ENCODE measurements at regions not wholly inside any gene's neighbourhood (a gene's known extent, or its start where the extent isn't known, plus 50 kb on each side); places are given as distances from the start of the nearest gene placed in this dataset.

DNA sequence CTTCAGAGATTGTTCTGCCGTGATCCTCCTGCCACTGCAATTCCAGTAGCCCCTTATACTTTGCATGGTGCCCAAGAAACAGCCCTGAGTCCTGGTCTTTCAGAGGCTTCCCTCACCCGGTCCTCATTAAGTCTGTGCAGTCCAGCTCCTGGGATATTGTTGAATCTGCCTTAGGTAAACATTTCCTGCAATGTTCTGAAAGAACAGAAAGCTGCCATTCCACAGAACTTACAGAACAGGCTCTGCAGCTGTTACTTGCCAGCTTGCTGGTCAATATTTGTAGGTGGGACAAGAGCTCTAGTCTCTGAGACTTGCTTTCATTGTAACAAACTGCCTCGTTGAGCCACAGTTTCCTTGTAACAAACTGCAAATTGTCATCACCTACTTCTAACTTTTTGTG is 115.0 kb upstream of the KIF5B start:
- DNase-seq (ENCODE audit: low spot score) = no peak

DNA sequence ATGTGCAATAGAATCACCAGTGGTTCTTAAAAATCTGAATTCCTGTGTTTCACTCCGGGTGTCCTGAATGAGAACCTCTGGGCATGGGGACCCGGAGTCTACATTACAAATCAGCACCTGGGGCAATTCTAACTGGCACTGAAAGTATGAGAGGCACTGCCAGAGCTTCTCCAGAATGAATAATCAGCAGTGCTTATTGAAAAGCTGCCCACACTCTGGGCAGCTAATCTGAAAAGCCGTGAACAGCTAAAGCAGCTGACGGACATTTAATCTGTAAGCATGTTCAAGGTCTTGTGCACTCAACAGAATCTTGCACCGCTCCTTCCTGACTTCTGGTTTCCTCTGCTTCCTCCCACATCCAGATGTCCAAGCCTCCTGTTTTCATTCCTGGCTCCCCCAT is 113.3 kb upstream of the KIF5B start:
- no peak for DNase-seq (ENCODE audit: low spot score)

DNA sequence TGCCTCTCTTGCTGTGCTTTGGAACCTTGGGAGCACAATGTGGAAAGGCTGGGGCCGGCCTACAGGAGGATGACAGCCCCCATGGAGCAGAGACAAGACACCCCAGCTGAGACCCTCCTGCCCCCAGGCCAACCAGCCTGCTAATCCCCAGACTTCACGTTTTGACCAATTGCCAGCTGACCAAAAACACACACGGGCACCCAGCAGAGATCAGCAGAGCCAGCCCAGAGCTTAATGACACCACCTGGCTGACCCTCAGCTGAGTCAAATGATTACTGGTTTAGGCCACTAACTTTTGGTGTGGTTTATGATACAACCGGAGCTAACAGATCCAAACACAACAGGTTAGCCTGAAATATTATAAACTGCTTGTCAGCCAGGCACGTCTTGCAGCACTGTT is 111.2 kb upstream of the KIF5B start:
- DNase-seq (ENCODE audit: low spot score) = no peak

DNA sequence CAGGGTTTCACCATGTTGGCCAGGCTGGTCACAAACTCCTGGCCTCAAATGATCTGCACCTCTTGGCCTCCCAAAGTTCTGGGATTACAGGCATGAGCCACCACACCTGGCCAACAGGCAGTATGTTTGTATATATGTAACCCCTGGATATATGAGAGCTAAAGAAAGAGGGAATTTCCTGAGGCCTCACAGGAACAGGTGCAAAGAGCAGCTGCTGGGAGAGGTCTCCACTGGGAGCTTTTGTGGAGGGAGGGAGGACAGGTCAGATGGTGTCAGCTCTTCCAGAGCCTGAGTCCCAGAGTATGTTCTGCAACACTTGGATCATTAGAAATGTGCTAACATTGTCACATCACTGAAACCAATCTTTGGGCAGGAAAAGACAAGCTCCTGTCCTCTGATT is 110.1 kb upstream of the KIF5B start:
- DNase-seq (ENCODE audit: low spot score) = no peak

DNA sequence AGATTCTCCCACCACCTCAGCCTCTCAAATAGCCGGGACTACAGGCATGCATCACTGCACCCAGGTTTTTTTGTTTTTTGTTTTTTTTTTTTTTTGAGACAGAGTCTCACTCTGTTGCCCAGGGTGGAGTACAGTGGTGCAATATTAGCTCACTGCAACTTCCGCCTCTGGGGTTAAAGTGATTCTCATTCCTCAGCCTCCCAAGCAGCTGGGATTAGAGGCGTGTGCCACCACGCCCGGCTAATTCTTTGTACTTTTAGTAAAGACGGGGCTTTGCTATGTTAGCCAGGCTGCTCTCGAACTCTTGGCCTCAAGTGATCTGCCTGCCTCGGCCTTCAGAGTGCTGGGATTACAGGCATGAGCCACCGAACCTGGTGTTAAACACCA is 107.5 kb upstream of the KIF5B start:
- DNase-seq (ENCODE audit: low spot score) = no peak

DNA sequence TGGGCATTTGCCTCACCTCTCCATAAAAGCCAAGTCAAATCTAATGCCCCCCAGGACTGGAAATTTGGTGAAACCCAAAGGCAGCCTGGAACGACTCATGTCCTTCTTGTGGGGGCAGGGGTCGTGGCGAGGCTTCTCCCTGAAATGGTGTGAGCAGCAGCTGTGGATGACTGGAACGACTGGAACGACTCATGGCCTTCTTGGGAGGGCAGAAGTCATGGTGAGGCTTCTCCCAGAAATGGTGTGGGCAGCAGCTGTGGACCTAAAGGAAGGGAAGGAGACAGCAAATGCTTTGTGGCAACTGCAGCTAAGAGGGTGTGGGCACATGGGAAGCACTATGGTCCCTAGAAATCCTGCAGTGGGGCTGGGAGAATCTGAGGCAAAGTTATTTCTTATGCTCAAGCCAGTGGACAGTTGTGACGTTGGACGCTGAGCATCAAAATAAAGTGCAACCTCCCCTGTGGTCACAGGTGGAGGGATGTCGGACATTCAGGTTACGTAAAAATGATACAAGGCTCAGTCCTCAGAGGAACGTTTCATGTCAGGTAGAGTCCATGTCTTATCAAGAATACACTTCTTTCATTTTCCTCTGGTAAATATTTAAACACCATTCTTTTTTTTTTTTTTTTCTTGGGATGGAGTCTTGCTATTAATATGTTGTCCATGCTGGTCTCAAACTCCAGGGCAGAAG is 107.0 kb upstream of the KIF5B start:
- DNase-seq (ENCODE audit: low spot score) = no peak

DNA sequence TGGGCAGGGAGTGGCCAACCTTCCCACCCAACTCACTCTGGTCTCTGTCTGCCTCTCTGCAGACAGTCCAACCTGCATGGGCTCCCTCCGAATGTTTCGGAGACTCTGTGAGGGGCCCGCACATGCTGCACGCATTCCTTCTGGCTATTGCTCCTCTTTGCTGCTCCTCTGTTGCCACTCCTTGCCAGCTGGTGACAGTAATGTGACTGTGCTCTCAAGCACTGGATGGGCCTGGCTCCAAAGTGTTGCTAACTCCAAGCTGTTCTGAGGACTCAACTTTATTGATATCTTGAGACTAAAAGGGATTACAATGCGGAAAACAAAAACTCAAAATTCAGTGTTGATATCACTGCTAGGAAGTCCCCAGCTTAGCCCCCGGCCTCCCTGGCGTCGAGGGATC is 105.4 kb upstream of the KIF5B start:
- DNase-seq (ENCODE audit: low spot score) = no peak

DNA sequence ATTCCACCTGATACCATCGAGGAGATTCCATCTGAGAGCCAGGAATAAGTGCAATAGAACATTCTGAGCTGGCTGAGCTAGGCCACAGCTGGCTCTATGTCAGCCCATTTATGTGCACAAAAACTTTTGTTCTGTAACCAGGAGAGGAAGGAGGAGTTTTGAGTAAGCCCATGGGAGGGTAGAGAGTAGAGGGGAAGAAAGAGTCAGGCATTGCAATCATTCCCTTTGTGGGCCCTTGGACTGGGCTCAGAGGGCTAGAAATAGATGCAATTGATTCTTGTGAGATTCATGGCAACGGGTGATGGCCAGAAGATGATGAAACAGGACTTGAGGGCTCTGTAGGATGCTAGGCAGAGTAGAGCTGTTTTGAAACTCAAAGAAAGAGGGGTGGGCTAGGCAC is 104.6 kb upstream of the KIF5B start:
- no peak for DNase-seq (ENCODE audit: low spot score)

DNA sequence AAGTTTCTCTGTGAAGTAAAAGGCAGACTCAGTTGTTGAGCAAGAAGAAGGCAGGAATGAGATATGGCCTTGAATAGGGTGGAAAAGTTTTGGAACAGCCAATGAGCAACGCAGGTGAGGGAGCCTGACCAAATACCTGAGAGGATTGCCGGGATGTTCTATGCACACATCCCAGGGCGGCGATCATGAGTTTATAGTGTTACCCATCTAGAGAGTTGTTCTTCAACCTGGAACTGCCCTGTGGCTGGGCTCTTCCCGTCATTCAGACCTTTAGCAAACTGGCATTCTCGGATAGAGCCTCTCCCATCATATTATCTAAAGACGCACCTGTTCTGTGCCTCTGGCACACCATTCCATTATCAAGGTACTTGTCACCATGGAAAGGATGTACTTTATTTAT is 103.0 kb upstream of the KIF5B start:
- DNase-seq (ENCODE audit: low spot score) = no peak

DNA sequence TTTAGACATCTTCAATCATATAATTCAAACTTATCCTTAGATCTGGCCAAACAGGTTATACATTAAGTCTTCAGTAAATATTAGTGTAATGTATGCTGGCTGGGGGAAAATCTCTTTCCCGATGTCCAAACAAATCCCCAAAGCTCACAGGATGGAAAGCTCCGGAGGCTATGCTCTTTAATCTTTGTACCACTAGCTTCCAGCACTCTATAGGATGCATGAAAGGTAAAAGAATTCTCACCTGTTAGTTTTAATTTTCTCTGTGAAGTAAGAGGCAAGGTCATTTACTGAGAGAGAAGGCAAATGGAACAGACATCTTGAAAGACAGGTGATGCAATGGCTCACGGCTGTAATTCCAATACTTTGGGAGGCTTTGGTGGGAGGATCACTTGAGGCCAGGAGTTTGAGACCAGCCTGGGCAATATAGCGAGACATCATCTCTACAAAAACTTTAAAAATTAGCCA is 99.8 kb upstream of the KIF5B start:
- no peak for DNase-seq (ENCODE audit: low spot score)

DNA sequence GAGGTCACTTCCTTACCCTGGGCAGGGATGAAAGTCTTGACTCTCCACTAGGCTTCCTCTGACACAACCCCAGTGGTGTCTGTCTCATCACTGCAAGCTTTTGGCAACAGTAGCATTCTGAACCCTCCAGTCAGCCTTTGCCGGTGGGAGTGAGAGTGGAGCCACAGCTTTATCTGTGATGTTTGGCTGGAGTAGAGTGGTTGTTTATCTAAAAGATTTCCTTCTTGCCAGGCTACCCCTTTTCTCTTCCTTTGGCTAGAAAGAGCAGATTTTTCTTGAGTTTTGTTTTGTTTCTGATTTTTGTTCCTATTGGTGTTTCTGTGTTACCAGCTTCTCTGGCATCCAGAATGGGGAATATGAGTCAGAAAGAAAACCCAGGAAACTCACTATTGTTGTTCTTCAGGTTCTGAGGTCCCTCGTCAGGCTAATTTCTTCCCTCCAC is 98.9 kb upstream of the KIF5B start:
- DNase-seq (ENCODE audit: low spot score) = no peak

DNA sequence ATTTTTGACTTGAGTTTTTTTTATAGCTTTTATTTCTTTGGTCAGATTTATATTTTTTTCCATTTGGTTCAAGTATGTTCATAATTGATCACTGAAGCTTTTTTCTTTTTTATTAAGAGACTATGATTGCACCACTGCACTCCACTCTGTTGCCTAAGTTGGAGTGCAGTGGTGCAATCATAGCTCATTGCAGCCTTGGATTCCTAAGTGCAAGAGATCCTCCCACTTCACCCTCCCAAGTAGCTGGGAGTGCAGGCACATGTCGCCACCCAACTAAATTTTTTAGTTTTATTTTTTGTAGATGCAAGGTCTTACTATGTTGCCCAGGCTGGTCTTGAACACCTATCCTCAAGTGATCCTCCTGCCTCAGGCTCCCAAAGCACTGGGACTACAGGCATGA is 97.7 kb upstream of the KIF5B start:
- DNase-seq (ENCODE audit: low spot score) = no peak

DNA sequence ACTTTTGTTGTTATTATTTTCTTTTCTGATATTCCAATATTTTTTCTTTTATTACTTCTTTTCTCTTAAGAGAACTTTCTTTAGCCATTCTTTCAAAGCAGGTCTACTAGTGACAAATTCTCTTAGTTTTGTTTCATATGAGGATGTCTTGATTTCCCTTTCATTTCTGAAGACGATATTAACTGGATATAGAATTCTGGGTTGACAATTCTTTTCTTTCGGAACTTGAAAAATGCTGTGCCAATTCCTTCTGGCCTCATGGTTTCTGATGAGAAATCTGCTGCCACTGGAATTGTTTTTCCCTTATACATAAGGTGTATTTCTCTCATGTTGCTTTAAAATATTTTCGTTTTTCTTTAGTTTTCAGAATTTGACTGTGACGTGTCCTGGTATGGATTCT is 97.0 kb upstream of the KIF5B start:
- DNase-seq (ENCODE audit: low spot score) = no peak

DNA sequence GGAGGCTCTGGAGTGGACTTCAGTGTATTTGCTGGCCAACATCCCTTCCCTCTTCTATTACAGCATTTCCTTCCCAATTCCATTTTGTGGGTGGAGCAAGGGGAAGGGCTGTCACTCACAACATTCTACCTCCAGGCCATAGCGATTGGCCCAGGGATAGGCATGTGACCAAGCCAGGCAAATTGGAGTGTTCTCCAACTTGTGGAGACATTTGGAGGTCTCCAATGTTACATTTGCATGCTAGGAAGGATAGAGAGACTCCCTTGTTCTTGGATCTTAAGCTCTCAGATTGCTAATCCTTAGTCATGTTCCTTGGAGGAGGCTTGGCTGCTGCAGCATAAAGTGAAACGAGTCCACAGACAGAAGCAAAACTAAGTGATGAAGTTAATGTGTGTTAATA is 95.6 kb upstream of the KIF5B start:
- DNase-seq (ENCODE audit: low spot score) = no peak

DNA sequence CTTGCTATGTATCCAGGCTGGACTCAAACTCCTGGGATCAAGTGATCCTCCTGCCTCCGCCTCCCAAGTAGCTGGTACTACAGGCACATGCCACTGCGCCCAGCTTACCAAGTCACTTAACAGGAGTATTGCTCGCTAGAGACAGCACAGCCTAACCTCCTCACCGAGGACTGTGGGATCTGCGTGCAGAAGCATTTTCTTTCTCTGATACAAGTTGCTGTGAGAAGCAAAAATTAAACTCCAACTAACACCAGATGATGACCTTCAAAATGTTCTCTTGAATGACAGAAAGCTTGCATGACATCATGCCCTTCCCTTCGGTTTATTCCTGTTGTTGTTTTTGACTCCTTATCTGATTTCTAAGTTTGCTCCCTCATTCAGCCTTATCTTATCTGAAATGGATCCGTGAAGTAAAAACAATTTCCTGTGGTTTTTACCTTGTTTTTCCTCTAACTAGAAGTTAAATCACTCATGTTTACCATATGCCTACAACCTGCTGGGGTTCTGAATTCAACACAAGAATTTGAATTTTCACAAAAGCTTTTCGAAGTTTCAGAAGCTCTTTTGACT is 94.4 kb upstream of the KIF5B start:
- DNase-seq (ENCODE audit: low spot score) = no peak

DNA sequence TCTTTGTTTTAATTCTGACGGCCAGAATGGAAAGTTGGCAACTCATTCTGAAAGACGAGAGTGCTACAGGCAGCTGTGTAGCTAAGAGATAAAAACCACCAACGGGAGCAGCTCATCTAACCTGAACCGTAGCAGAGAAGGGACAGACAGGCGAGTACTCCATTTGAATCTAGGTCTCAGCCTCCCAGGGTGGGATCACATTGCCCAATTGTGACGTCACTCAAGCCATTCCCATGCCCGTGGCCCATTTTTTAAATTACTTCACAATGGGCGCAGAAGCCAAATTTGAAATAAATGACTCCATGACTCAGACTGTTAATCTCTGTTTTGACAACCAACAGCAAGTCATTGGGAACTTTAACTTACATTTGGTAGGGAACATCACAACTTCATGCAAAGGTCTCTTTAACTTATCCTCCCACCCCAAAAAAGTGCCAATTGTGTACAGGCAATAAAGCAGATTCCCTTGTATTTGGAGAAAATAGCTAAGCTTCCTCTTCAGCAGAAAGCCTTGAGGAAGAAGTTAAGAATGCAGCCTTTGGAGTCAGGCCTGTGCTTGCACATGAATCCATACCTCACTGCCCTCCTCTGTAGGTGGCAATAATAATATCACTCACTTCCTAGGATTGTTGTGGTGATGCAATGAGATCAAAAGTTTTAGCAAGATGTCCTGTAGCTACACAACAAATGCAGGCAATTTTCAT is 93.2 kb upstream of the KIF5B start:
- DNase-seq (ENCODE audit: low spot score) = no peak

DNA sequence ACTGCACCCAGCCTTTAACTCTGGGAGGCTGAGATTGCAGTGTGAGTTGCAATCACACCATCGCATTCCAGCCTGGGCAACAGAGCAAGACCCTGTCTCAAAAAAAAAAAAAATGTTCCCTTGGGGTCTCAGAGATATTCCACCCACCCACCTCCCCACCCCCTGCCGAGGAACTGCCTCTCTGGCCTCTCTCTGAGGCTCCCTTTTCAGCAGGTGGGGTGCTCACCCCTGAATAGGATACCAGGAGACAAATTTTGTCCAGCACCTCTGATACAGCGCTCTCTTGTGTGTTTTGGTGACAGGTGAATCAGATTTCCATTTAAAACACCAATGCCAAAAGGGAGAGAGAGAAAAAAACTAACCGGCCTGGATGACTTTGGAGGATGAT is 92.6 kb upstream of the KIF5B start:
- no peak for DNase-seq (ENCODE audit: low spot score)

DNA sequence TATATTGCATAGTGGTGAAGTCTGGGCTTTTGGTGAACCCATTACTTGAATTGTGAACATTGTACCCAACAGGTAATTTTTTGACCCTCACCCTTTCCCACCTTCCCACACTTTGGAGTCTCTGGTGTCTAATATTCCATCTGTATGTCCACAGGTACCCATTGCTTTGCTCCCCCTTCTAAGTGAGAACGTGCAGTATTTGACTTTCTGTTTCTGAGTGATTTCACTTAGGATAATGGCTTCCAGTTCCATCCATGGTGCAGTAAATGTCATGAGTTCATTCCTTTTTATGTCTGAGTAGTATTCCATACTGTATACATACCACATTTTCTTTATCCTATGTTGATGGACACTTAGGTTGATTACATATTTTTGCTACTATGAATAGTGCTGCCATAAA is 91.5 kb upstream of the KIF5B start:
- DNase-seq (ENCODE audit: low spot score) = no peak

DNA sequence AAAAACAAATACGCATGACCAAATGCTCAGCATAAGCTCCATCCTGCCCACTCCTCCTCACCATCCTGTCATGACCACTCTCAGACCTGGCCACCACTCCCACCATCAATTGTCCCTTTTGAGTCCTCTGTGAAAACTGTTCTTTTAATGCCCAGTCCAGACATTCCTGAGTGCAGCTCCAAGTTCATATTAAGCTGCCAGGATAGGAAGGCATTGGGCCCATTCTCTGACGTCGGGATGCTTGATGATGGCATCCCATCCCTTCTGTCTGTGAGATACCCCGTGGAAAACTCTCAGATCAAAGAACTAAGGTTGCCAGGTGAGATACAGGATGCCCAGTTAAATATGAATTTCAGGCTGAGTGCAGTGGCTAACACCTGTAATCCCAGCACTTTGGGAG is 89.9 kb upstream of the KIF5B start:
- DNase-seq (ENCODE audit: low spot score) = no peak

DNA sequence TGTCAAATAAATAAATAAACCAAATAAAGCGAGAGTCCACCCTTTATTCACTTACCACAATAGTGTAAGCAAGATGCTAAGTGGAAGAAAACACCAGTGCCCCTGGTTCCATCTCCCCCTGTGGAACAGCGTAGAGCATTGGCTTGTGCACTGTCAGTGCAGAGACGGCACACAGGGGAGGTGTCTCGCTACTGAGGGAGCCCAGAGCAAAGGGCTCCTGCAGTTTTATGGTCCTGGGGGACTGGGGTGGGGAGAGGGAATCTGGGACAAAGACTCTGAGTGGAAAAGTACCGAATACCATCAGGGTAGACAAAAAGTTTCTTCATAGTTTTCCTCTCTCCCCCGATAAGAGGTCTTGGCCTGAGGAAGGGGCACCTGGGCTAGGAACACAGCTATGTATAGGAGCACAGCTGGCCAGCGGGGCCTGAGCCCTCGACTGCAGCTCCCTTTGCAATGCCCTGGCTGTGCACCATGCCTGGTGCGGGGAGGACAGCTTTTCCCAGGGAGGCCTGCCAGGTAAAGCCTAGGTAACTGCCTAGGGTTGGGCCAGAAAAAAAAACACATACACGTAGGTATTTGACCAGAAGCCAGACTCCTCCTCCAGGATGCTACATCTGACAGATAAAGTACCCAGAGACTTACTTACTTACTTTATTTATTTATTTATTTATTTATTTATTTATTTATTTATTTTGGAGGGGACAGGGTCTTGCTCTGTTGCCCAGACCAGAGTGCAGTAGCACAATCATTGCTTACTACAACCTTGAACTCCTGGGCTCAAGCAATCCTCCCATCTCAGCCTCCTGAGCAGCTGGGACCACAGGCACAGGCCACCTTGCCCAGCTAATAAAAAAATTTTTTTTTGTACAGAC is 88.8 kb upstream of the KIF5B start:
- DNase-seq (ENCODE audit: low spot score) = no peak

DNA sequence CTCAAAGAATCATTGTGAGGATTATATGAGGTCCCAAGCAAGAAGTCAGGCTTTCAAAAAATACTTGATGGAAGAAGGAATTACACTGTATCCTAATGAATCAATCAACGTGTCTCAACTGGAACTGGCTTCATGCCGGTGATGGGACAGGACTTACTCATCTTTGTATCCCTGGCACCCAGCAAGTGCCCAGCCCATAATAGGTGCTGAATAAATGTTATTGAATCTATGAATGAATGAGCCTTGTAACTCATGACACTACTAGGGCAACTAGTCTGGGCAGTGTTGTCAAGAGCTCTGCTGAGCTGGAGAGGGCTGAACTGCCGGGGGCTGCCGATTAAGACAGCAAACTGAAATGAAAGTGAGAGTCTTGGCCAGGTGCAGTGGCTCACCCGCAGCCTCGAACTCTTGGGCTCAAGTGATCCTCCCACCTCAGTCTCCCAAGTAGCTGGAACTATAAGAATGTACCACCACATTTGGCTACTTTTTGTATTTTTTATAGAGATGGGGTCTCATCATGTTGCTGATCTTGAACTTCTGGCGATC is 87.2 kb upstream of the KIF5B start:
- DNase-seq (ENCODE audit: low spot score) = no peak

DNA sequence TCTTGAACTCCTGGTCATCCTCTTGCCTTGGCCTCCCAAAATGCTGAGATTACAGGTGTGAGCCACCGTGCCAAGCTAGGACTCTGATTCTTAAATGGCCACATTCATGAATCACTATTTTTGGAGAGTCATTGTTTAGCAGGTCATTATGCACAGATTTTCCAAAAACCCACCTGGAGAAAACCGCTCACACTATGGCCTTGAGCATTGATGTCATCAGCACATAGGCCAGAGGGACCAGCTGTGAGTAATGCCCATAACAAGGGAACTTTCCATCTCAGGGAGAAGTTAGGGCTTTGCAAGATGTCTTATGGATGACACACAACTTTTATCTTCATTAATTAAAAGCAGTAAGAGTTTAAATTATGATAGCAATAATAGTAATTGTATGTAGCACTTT is 86.4 kb upstream of the KIF5B start:
- DNase-seq (ENCODE audit: low spot score) = no peak
